Nephron progenitor cell (in vitro differentiated cells): ENCODE measurements at regions not wholly inside any gene's neighbourhood (a gene's known extent, or its start where the extent isn't known, plus 50 kb on each side); places are given as distances from the start of the nearest gene placed in this dataset.

Experiments used
- DNase-seq: peaks from one replicate; pipeline ENCODE4 v3.0.0; 2021
- H3K27ac Mint-ChIP-seq: 2 replicates; pipeline ENCODE4 v1.8.0; 2021; ENCODE audit warnings: mild to moderate bottlenecking, moderate library complexity, mixed read lengths
- H3K27me3 Mint-ChIP-seq: 2 replicates; pipeline ENCODE4 v1.8.0; 2021; ENCODE audit warnings: mild to moderate bottlenecking, low read depth, mixed read lengths; ENCODE audit not compliant: poor library complexity
- H3K36me3 Mint-ChIP-seq: 2 replicates; pipeline ENCODE4 v1.8.0; 2021; ENCODE audit warnings: low read depth, mixed read lengths
- H3K4me1 Mint-ChIP-seq: 2 replicates; pipeline ENCODE4 v1.8.0; 2021; ENCODE audit warnings: mixed read lengths
- H3K4me3 Mint-ChIP-seq: 2 replicates; pipeline ENCODE4 v1.8.0; 2021; ENCODE audit warnings: mild to moderate bottlenecking, moderate library complexity, mixed read lengths
- H3K9me3 Mint-ChIP-seq: 2 replicates; pipeline ENCODE4 v1.8.0; 2021; ENCODE audit warnings: mild to moderate bottlenecking, moderate library complexity, mixed read lengths
- TF ChIP-seq, protein P1 (sequence below): fragments of 200-600 bp; sonication (generic); IDR thresholded peaks from 2 replicates; pipeline ENCODE4 v1.5.0; 2021; ENCODE audit warnings: antibody characterized with exemption

DNA sequence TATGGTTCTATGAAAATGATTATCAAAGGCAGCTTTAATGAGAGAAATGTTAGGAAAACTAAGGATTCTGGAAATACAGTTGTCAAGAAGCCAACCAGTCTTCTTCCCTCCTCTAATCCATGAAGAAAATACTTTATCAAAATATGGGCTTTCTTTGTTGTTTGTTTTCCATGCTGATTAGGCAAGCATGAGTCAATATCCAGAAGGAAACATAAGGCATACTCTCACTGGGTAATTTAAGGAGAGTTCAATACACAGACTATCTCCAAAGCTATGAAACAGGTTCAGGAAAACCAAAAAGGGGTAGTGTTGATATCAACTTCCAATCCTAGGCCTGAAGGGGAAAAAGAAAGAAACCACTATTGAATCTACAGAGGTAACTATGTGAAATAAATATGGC, 68.7 kb upstream of the CMC1 start:
- Mint-ChIP-seq H3K9me3 (no peaks in the 10 kb centered on the region), H3K36me3 (no peaks in the 10 kb centered on the region), H3K4me3 (no peak overlapping the region), H3K27ac (no peak overlapping the region), H3K4me1 (no peaks in the 10 kb centered on the region), H3K27me3 (no peaks in the 10 kb centered on the region)
- TF ChIP-seq, protein P1, sequence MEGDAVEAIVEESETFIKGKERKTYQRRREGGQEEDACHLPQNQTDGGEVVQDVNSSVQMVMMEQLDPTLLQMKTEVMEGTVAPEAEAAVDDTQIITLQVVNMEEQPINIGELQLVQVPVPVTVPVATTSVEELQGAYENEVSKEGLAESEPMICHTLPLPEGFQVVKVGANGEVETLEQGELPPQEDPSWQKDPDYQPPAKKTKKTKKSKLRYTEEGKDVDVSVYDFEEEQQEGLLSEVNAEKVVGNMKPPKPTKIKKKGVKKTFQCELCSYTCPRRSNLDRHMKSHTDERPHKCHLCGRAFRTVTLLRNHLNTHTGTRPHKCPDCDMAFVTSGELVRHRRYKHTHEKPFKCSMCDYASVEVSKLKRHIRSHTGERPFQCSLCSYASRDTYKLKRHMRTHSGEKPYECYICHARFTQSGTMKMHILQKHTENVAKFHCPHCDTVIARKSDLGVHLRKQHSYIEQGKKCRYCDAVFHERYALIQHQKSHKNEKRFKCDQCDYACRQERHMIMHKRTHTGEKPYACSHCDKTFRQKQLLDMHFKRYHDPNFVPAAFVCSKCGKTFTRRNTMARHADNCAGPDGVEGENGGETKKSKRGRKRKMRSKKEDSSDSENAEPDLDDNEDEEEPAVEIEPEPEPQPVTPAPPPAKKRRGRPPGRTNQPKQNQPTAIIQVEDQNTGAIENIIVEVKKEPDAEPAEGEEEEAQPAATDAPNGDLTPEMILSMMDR, result no peak
- no peak for DNase-seq

DNA sequence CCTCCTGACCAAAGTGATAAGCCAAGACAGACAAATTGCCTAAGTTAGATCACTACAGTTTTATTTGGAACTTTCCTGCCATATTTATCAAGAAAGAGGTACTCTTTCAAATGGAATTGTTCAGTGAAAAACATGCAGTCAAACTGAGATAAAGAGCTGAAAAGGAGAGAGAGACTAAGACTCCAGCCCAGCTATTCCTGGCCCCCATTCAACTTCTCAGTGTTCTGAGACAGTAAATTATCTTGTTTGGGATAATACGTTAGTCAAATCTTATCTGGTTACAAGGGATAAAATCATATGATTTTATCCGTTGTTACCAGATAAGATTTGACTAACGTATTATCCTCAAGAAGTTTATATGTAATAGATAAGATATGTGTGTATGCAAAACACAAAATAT, 67.6 kb upstream of the CMC1 start:
- no peak overlapping the region for H3K4me3 Mint-ChIP-seq
- H3K27ac Mint-ChIP-seq, result no peak overlapping the region
- H3K9me3 Mint-ChIP-seq, result no peaks in the 10 kb centered on the region
- DNase-seq, result no peak
- no peaks in the 10 kb centered on the region for H3K36me3 Mint-ChIP-seq
- TF ChIP-seq, protein P1, result no peak
- no peaks in the 10 kb centered on the region for H3K4me1 Mint-ChIP-seq
- H3K27me3 Mint-ChIP-seq, result no peaks in the 10 kb centered on the region

DNA sequence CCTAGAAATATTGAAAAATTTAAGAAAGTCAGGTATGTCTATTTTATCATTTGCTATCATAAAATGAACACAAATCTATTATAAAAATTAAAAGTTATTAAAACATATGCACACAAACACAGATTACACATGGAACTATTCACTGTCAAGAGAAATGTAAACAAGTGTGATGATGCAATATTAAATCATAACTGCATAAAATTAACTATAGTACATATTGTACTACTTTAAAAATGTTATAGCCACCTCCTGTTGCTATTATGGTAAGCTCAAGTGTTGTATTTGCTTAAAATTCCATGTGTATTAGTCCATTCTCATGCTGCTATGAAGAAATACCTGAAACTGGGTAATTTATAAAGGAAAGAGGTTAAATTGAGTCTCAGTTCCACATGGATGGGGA, 54.7 kb upstream of the CMC1 start:
- TF ChIP-seq, protein P1, result no peak
- H3K27me3 Mint-ChIP-seq, result peaks cover 4% of the 10 kb centered on the region
- H3K36me3 Mint-ChIP-seq, result no peaks in the 10 kb centered on the region
- DNase-seq, result no peak
- no peak overlapping the region for H3K4me3 Mint-ChIP-seq
- no peaks in the 10 kb centered on the region for H3K4me1 Mint-ChIP-seq
- H3K9me3 Mint-ChIP-seq, result no peaks in the 10 kb centered on the region
- H3K27ac Mint-ChIP-seq, result peak overlapping the region; percentile 53

DNA sequence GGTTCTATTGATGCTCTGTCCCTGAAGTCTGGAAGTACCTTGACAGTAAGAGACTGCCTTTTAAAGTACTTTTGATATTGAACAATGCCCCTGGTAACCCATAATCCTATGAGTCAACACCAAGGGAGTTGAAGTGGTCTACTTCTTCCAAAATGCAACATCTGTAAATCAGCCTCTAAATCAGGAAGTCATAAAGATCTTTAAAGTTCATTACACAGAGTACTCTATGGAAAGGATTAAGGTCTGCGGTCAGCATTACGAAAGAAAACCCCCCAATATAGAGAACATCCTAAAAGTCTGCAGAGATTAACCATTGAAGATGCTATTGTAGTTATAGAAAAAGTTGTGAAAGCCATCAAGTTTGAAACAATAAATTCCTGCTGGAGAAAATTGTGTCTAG, 52.7 kb upstream of the CMC1 start:
- TF ChIP-seq, protein P1, result no peak
- peaks cover 4% of the 10 kb centered on the region for H3K27me3 Mint-ChIP-seq
- no peaks in the 10 kb centered on the region for H3K36me3 Mint-ChIP-seq
- no peaks in the 10 kb centered on the region for H3K9me3 Mint-ChIP-seq
- no peaks in the 10 kb centered on the region for H3K4me1 Mint-ChIP-seq
- no peak overlapping the region for H3K4me3 Mint-ChIP-seq
- no peak overlapping the region for H3K27ac Mint-ChIP-seq
- DNase-seq, result no peak

DNA sequence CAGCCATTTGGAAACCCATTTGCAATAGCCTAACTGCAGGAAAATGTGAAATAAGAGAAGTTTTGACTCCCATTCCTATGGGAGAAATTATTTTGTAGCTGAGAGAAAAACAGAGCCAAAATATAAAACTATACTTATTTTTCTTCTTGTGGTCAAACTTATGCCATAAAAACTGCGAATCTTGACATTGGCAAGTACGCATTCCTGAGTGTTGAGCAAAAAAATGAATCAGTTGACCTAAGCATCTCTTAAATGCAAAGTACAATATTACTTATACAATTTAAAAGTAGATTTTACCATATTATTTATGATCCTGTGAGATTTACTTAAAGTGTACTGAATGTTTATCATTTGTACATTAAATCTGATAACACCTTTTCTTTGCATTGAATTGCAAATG, 50.1 kb upstream of the CMC1 start:
- TF ChIP-seq, protein P1, result no peak
- Mint-ChIP-seq H3K4me1 (no peaks in the 10 kb centered on the region), H3K4me3 (no peak overlapping the region)

More for the DNA sequence above, 50.1 kb upstream of the CMC1 start:
- H3K27ac Mint-ChIP-seq, result no peak overlapping the region
- H3K9me3 Mint-ChIP-seq, result no peaks in the 10 kb centered on the region
- no peaks in the 10 kb centered on the region for H3K36me3 Mint-ChIP-seq
- DNase-seq, result no peak
- peaks cover 4% of the 10 kb centered on the region for H3K27me3 Mint-ChIP-seq
